ENCODE measurements at regions not wholly inside any gene's neighbourhood (a gene's known extent, or its start where the extent isn't known, plus 50 kb on each side); places are given as distances from the start of the nearest gene placed in this dataset.

DNA sequence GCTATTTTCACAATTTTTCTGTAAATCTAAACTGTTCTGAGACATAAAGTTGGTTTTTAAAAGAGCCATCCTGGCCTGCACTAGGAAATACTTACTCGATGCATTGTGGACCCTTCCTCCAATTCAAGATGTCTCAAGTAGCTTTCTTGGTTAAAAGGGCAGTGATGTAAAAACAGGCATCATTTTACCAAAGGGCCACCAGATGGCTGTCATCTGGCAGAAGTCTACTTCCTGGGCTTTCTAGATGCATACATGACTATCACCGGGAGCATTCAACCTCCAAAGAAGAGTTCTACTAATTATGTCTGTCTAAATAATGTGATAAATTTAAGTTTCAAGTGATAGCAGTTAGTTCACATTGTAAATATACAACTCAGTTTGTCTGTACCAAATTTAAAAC lies 96.8 kb upstream of the FRMD6 start:
- Histone ChIP-seq H3K27ac (ENCODE audit: low read depth, low read length) (no peak overlapping the region), H3K36me3 (ENCODE audit: control insufficient read depth in 5 of 5, insufficient read depth in 5 of 5, low read length in 5 of 5) (no peaks in the 10 kb centered on the region), H3K27me3 (ENCODE audit: control insufficient read depth in 5 of 5, insufficient read depth in 4 of 5, low read length in 5 of 5) (no peaks in the 10 kb centered on the region), H3K9ac (ENCODE audit: low read length in 5 of 5) (no peak overlapping the region), H3K9me3 (ENCODE audit: control insufficient read depth in 5 of 5, low read length in 5 of 5) (no peaks in the 10 kb centered on the region), H3K4me3 (ENCODE audit: low read depth in 1 of 5, low read length in 5 of 5) (no peak overlapping the region), H3K4me1 (ENCODE audit: control insufficient read depth in 5 of 5, insufficient read depth in 5 of 5, low read length in 5 of 5) (no peaks in the 10 kb centered on the region)

DNA sequence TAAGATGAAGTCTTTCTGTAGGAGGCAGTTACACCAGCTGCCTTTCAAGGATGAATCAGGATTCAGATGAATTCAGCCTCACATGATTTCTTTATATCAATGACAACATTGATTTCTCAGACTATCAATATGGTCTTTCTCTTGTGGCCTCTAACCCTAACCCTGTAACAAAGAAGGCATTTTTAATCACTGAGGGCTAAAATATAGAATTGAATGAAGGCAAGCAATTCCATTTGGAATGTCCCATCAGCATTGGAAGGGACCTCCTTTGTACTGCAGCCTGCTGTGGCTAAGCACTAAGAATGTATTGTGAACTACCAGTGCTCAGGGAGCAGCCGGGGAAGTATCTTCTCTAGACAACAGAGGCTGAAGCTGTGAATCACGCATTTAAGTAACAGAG lies 90.6 kb upstream of the FRMD6 start:
- Histone ChIP-seq H3K9ac (ENCODE audit: low read length in 5 of 5) (no peak overlapping the region), H3K36me3 (ENCODE audit: control insufficient read depth in 5 of 5, insufficient read depth in 5 of 5, low read length in 5 of 5) (no peaks in the 10 kb centered on the region), H3K27me3 (ENCODE audit: control insufficient read depth in 5 of 5, insufficient read depth in 4 of 5, low read length in 5 of 5) (no peaks in the 10 kb centered on the region), H3K4me3 (ENCODE audit: low read depth in 1 of 5, low read length in 5 of 5) (no peak overlapping the region), H3K4me1 (ENCODE audit: control insufficient read depth in 5 of 5, insufficient read depth in 5 of 5, low read length in 5 of 5) (no peaks in the 10 kb centered on the region), H3K9me3 (ENCODE audit: control insufficient read depth in 5 of 5, low read length in 5 of 5) (no peaks in the 10 kb centered on the region), H3K27ac (ENCODE audit: low read depth, low read length) (no peak overlapping the region)

DNA sequence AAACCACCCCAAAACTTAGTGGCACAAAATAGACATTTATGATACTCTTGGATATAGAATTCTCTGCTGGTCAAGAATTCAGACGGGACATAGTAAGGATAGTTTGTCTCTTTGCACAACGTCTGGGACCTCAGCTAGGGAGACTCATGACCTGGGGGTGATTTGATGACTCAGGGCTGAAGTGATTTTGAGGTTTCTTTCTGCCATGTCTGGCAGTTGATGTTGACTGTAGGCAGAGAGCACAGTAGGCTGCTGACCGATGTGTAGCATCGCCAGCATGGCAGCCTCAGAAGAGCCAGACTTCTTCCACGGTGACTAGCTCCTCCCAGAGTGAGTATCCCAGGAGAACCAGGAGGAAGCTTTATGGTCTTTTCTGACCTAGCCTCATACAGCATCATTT lies 88.9 kb upstream of the FRMD6 start:
- H3K36me3 ChIP-seq (ENCODE audit: control insufficient read depth in 5 of 5, insufficient read depth in 5 of 5, low read length in 5 of 5) = no peaks in the 10 kb centered on the region
- H3K4me1 ChIP-seq (ENCODE audit: control insufficient read depth in 5 of 5, insufficient read depth in 5 of 5, low read length in 5 of 5) = no peaks in the 10 kb centered on the region
- H3K27me3 ChIP-seq (ENCODE audit: control insufficient read depth in 5 of 5, insufficient read depth in 4 of 5, low read length in 5 of 5) = no peaks in the 10 kb centered on the region
- no peaks in the 10 kb centered on the region for H3K9me3 ChIP-seq (ENCODE audit: control insufficient read depth in 5 of 5, low read length in 5 of 5)
- no peak overlapping the region for H3K27ac ChIP-seq (ENCODE audit: low read depth, low read length)
- H3K4me3 ChIP-seq (ENCODE audit: low read depth in 1 of 5, low read length in 5 of 5) = no peak overlapping the region
- H3K9ac ChIP-seq (ENCODE audit: low read length in 5 of 5) = no peak overlapping the region

DNA sequence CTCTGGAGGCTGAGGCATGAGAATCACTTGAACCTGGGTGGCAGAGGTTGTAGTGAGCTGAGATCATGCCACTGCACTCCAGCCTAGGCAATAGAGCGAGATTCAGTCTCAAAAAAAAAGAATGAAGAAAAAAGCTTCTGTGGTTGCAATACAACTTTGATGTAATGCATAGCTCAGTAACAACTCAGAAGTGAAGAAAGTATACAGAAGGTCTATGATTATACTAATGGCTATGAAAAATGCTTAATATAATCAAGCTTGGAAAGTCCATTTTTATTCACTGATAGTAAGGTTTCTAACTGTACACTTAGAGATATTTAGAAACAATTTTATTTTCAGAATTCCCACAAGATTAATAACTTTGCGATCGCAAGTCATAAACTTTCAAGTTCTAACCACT lies 88.2 kb upstream of the FRMD6 start:
- Histone ChIP-seq H3K9me3 (ENCODE audit: control insufficient read depth in 5 of 5, low read length in 5 of 5) (no peaks in the 10 kb centered on the region), H3K27me3 (ENCODE audit: control insufficient read depth in 5 of 5, insufficient read depth in 4 of 5, low read length in 5 of 5) (no peaks in the 10 kb centered on the region), H3K36me3 (ENCODE audit: control insufficient read depth in 5 of 5, insufficient read depth in 5 of 5, low read length in 5 of 5) (no peaks in the 10 kb centered on the region), H3K9ac (ENCODE audit: low read length in 5 of 5) (no peak overlapping the region), H3K27ac (ENCODE audit: low read depth, low read length) (no peak overlapping the region), H3K4me1 (ENCODE audit: control insufficient read depth in 5 of 5, insufficient read depth in 5 of 5, low read length in 5 of 5) (no peaks in the 10 kb centered on the region), H3K4me3 (ENCODE audit: low read depth in 1 of 5, low read length in 5 of 5) (no peak overlapping the region)

DNA sequence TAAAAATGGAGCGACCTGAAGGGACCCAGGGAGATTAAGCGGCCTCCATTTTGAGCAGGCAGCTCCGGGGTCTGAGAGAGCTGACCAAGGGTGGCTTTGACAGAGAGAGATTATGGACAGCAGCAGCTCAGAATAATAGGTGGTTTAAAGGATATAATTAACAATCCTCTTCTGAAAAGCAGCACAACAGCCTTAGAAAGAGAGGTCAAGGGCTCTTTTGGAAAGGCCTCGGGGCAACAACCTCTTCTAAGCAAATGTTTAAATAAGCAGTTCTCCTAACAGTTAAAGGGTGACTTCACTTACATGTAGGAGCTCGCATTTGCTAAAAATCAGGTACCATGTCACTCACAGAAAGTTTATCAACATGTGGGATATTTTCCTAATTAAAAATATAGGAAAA lies 87.2 kb upstream of the FRMD6 start:
- H3K4me3 ChIP-seq (ENCODE audit: low read depth in 1 of 5, low read length in 5 of 5) = no peak overlapping the region
- H3K9me3 ChIP-seq (ENCODE audit: control insufficient read depth in 5 of 5, low read length in 5 of 5) = no peaks in the 10 kb centered on the region
- H3K27ac ChIP-seq (ENCODE audit: low read depth, low read length) = no peak overlapping the region
- no peaks in the 10 kb centered on the region for H3K4me1 ChIP-seq (ENCODE audit: control insufficient read depth in 5 of 5, insufficient read depth in 5 of 5, low read length in 5 of 5)
- no peak overlapping the region for H3K9ac ChIP-seq (ENCODE audit: low read length in 5 of 5)
- H3K27me3 ChIP-seq (ENCODE audit: control insufficient read depth in 5 of 5, insufficient read depth in 4 of 5, low read length in 5 of 5) = no peaks in the 10 kb centered on the region
- no peaks in the 10 kb centered on the region for H3K36me3 ChIP-seq (ENCODE audit: control insufficient read depth in 5 of 5, insufficient read depth in 5 of 5, low read length in 5 of 5)

DNA sequence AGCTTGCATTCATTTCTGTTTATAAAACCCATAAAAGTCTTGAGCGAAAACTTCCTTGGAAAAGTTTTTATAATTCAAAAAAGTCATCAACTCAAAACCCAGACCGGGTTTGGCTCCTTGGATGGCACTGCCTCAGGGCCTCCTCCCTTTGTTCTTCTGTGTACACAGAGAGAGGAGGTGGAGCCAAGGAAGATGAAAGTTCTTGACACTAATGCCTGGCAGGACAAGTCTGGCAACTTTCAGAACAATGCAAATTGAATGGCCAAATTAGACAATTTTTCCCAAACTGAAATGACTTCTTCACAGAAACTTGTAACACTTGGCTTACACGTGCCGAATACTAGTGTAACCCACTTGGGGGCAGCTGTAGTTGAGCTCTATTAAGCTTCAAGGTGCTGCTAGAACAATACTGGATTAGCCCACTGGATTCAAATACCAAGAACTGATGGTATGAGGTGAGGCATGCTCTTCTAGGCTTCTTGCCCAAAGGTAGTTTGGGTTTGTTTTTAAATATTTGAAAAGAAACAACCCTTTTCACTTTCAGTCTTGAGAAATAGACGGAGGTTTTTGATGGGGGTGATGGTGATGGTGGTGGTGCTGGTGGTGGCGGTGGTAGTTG lies 86.6 kb upstream of the FRMD6 start:
- Histone ChIP-seq H3K27me3 (ENCODE audit: control insufficient read depth in 5 of 5, insufficient read depth in 4 of 5, low read length in 5 of 5) (no peaks in the 10 kb centered on the region), H3K9me3 (ENCODE audit: control insufficient read depth in 5 of 5, low read length in 5 of 5) (no peaks in the 10 kb centered on the region), H3K4me1 (ENCODE audit: control insufficient read depth in 5 of 5, insufficient read depth in 5 of 5, low read length in 5 of 5) (no peaks in the 10 kb centered on the region), H3K27ac (ENCODE audit: low read depth, low read length) (no peak overlapping the region), H3K36me3 (ENCODE audit: control insufficient read depth in 5 of 5, insufficient read depth in 5 of 5, low read length in 5 of 5) (no peaks in the 10 kb centered on the region), H3K9ac (ENCODE audit: low read length in 5 of 5) (no peak overlapping the region), H3K4me3 (ENCODE audit: low read depth in 1 of 5, low read length in 5 of 5) (no peak overlapping the region)

DNA sequence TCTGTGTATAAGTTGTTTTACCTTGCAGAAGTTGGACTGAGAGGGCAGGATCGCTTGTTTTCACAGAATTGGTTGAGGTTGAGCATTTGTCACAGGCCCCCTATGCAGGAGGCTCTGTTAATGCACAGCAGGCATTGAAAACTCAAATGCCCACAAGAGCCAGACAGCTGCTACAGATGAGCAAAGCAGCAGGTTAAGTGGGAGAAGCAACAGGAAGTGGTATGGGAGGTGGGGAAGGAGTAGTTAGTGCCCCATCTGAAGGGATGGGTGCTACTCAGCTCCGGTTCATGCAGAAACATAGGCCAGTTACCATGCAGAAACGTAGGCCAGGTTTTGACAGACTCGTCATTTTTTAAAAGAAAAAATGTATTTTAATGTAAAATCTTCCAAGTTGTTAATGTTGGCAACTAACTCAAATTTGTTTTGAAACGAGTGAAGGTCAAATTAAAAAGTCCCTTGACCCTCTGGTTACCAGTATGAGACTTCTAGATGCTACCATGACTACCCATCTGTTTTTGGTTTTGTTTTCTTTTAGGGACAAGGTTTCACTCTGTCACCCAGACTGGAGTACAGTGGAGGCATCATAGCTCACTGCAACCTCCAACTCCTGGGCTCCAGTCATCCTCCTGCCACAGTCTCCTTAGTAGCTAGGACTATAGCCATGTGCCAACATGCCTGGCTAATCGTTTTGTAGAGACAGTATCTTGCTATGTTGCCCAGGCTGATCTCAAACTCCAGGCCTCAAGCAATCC lies 84.7 kb upstream of the FRMD6 start:
- no peak overlapping the region for H3K9ac ChIP-seq (ENCODE audit: low read length in 5 of 5)
- no peaks in the 10 kb centered on the region for H3K27me3 ChIP-seq (ENCODE audit: control insufficient read depth in 5 of 5, insufficient read depth in 4 of 5, low read length in 5 of 5)
- H3K4me1 ChIP-seq (ENCODE audit: control insufficient read depth in 5 of 5, insufficient read depth in 5 of 5, low read length in 5 of 5) = no peaks in the 10 kb centered on the region
- H3K9me3 ChIP-seq (ENCODE audit: control insufficient read depth in 5 of 5, low read length in 5 of 5) = no peaks in the 10 kb centered on the region
- H3K4me3 ChIP-seq (ENCODE audit: low read depth in 1 of 5, low read length in 5 of 5) = no peak overlapping the region
- H3K36me3 ChIP-seq (ENCODE audit: control insufficient read depth in 5 of 5, insufficient read depth in 5 of 5, low read length in 5 of 5) = no peaks in the 10 kb centered on the region
- H3K27ac ChIP-seq (ENCODE audit: low read depth, low read length) = no peak overlapping the region

DNA sequence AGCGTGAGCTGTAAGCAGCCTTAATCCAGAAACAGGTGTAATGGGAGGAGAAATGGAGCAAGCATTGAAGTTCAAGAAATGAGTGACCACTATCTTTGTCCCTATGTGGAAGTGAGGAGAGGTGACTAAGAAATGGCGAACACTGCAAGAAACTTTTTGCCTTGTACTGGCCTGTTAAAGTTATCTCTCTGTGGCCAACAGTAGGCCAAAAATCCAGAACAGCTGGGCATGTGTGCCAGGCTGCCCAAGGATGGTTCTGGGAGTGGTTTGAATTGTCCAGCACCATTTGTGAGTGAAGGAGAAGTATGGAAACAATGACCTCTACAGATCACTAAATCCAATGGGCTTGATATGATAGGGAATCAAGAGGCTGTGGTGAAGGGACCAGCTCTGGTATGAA lies 83.3 kb upstream of the FRMD6 start:
- H3K27me3 ChIP-seq (ENCODE audit: control insufficient read depth in 5 of 5, insufficient read depth in 4 of 5, low read length in 5 of 5) = no peaks in the 10 kb centered on the region

DNA sequence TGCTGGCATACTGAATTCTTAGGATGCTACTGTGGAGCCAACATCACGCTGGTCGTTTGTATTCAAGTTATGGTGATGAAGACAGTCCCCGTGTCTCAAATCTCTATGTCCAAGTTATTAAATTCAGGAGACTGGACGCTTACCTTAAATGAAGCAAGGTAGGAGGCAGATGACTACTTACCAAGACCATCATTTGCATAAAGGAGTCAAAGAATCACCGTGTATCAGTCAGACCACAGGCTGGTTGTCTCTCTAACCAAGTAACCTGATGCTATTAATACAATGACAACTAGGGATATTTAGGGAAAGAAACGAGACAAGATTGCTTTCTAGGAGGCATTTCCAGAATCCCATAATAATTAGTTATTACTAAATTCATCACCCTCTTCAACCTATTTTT lies 78.1 kb upstream of the FRMD6 start:
- no peak overlapping the region for H3K27ac ChIP-seq (ENCODE audit: low read depth, low read length)
- peaks cover 0 to 3% (median 0%) of the 10 kb centered on the region in 5 donors for H3K27me3 ChIP-seq (ENCODE audit: control insufficient read depth in 5 of 5, insufficient read depth in 4 of 5, low read length in 5 of 5)
- H3K9ac ChIP-seq (ENCODE audit: low read length in 5 of 5) = no peak overlapping the region
- peaks cover 0 to 4% (median 0%) of the 10 kb centered on the region in 5 donors for H3K4me1 ChIP-seq (ENCODE audit: control insufficient read depth in 5 of 5, insufficient read depth in 5 of 5, low read length in 5 of 5)
- H3K9me3 ChIP-seq (ENCODE audit: control insufficient read depth in 5 of 5, low read length in 5 of 5) = no peaks in the 10 kb centered on the region
- H3K36me3 ChIP-seq (ENCODE audit: control insufficient read depth in 5 of 5, insufficient read depth in 5 of 5, low read length in 5 of 5) = no peaks in the 10 kb centered on the region
- no peak overlapping the region for H3K4me3 ChIP-seq (ENCODE audit: low read depth in 1 of 5, low read length in 5 of 5)

More for the DNA sequence above, 83.3 kb upstream of the FRMD6 start:
- Histone ChIP-seq H3K4me3 (ENCODE audit: low read depth in 1 of 5, low read length in 5 of 5) (no peak overlapping the region), H3K4me1 (ENCODE audit: control insufficient read depth in 5 of 5, insufficient read depth in 5 of 5, low read length in 5 of 5) (no peaks in the 10 kb centered on the region), H3K9ac (ENCODE audit: low read length in 5 of 5) (no peak overlapping the region), H3K36me3 (ENCODE audit: control insufficient read depth in 5 of 5, insufficient read depth in 5 of 5, low read length in 5 of 5) (no peaks in the 10 kb centered on the region), H3K9me3 (ENCODE audit: control insufficient read depth in 5 of 5, low read length in 5 of 5) (no peaks in the 10 kb centered on the region), H3K27ac (ENCODE audit: low read depth, low read length) (no peak overlapping the region)

DNA sequence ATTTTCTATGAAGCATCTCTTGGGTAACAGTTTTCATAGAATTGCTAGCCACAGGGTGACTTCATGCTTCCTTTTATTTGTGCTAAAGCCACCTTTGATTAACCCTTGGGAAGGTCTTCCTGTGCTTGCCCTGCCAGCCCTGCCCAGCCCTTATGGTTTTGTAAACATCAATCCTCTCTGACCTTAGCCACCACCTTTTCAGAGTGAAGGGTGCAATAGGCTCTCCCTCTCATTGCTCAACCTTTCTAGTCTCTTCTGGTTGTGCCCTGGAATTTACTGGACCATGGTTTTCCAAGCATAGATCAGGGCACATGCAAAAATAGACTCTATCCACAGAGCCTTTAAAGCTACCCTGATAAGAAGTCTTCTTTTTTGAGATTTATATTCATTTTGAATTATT lies 77.7 kb upstream of the FRMD6 start:
- no peaks in the 10 kb centered on the region for H3K9me3 ChIP-seq (ENCODE audit: control insufficient read depth in 5 of 5, low read length in 5 of 5)
- H3K27ac ChIP-seq (ENCODE audit: low read depth, low read length) = no peak overlapping the region
- no peaks in the 10 kb centered on the region for H3K36me3 ChIP-seq (ENCODE audit: control insufficient read depth in 5 of 5, insufficient read depth in 5 of 5, low read length in 5 of 5)
- H3K4me3 ChIP-seq (ENCODE audit: low read depth in 1 of 5, low read length in 5 of 5) = no peak overlapping the region
- peaks cover 0 to 4% (median 0%) of the 10 kb centered on the region in 5 donors for H3K4me1 ChIP-seq (ENCODE audit: control insufficient read depth in 5 of 5, insufficient read depth in 5 of 5, low read length in 5 of 5)
- H3K27me3 ChIP-seq (ENCODE audit: control insufficient read depth in 5 of 5, insufficient read depth in 4 of 5, low read length in 5 of 5) = peaks cover 0 to 3% (median 0%) of the 10 kb centered on the region in 5 donors
- no peak overlapping the region for H3K9ac ChIP-seq (ENCODE audit: low read length in 5 of 5)

Measured in subcutaneous abdominal adipose tissue (tissue), 5 donors.